ENCODE measurements at regions not wholly inside any gene's neighbourhood (a gene's known extent, or its start where the extent isn't known, plus 50 kb on each side); places are given as distances from the start of the nearest gene placed in this dataset.
A peak's percentile ranks its signal among the peaks of the same experiment; 100 is the strongest.

DNA sequence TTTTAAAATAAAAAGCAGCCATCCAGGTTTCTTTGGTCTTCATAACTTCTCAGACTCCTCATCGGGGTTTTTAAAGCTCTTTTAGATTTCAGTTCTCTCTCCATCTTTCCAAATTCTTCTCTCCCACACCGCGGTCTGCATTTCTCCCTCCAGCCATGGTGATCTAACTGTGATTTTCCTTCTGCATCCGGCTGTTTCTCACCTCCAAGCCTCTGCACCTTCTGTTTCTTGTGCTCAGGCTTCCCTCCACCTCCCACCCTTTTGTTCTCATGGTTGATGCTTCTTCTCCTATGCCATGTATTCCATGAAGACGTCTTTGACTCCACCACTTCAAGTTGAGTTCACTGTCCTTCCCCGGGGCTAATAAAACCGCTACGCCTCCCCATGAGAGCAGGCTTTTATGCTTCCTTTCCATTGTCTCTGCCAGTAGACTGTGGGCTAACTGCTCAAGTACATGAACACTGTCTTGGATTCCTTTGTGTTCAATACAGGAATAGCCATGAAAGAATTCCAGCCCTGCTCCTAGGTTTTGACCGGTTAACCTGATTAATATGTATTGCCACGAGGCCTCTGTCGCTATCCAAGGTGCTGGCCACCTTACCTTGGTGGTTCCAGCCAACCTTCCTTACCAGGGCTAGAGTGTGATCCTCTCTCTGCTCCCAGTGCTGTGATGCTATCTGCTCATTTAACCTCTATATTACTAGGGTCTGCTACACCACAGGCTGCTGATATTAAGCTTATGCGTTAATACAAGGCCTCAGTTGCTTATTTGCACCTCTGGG is 625.1 kb downstream of the HS3ST4 start:
- ATAC-seq (no peak), FAIRE-seq (no peak), DNase-seq (ENCODE audit: low read depth, low spot score) (no peak)
- ChIA-PET CTCF (no interaction called here), RAD21 (ENCODE audit: unreplicated experiment) (no interaction called here), POLR2A (interaction anchor here (0.6 kb wide), 1 partner anchor 15 kb away, joined by 4 read pairs; no protein-coding TSS in a partner anchor), SMC1A (ENCODE audit: uncharacterized antibody, unreplicated experiment) (no interaction called here)
- Histone ChIP-seq H3K4me2 (ENCODE audit: control insufficient read depth, insufficient read depth) (no peak overlapping the region), H3K4me3 (no peak overlapping the region), H3K36me3 (ENCODE audit: control insufficient read depth in 2 of 2, insufficient read depth in 2 of 2, low read length in 1 of 2) (no peaks in the 10 kb centered on the region), H3K27me3 (replicated peaks in 1 of 2; ENCODE audit: control insufficient read depth in 2 of 2, insufficient read depth in 2 of 2, low read length in 1 of 2) (no peaks in the 10 kb centered on the region), H3K9ac (ENCODE audit: control insufficient read depth, insufficient read depth, low read length) (no peak overlapping the region), H3K9me3 (replicated peaks; ENCODE audit: control insufficient read depth, insufficient read depth, low read length) (no peaks in the 10 kb centered on the region), H2AFZ (ENCODE audit: control insufficient read depth, low read depth, low read length) (no peak overlapping the region), H3K27ac (ENCODE audit: control insufficient read depth, insufficient read depth) (no peak overlapping the region), H4K20me1 (ENCODE audit: control insufficient read depth, insufficient read depth) (no peaks in the 10 kb centered on the region), H3K79me2 (ENCODE audit: control insufficient read depth, insufficient read depth, low read length) (no peaks in the 10 kb centered on the region), H3K4me1 (ENCODE audit: control insufficient read depth, insufficient read depth, low read length) (no peaks in the 10 kb centered on the region)
- intact Hi-C loops (cut with micrococcal nuclease; ENCODE audit: unreplicated experiment): no loop called here
- TF ChIP-seq REST (IDR thresholded peaks at IDR 0.05; ENCODE audit: low read depth, low read length) (peak; percentile 77; the same call in 1 of the 2 replicates), SPI1 (IDR thresholded peaks at IDR 0.05; ENCODE audit: borderline replicate concordance, insufficient read depth, low read depth, low read length) (no peak)
- BruUV-seq (replicated peaks): no TSS peak
- in situ Hi-C loops (cut with MboI): no loop called here
- 34% methylated on average over 12 of the region's 12 CpGs for WGBS (ENCODE audit: insufficient coverage, insufficient replicate concordance, low lambda C conversion rate, missing lambda C conversion rate)

GRCh38 chr16:26317885-26318284 is 626.1 kb downstream of the HS3ST4 start:
- Histone ChIP-seq H3K9me3 (replicated peaks; ENCODE audit: control insufficient read depth, insufficient read depth, low read length) (no peaks in the 10 kb centered on the region), H3K79me2 (ENCODE audit: control insufficient read depth, insufficient read depth, low read length) (no peaks in the 10 kb centered on the region), H3K4me3 (no peak overlapping the region), H4K20me1 (ENCODE audit: control insufficient read depth, insufficient read depth) (no peaks in the 10 kb centered on the region), H3K9ac (ENCODE audit: control insufficient read depth, insufficient read depth, low read length) (no peak overlapping the region), H3K27me3 (replicated peaks in 1 of 2; ENCODE audit: control insufficient read depth in 2 of 2, insufficient read depth in 2 of 2, low read length in 1 of 2) (no peaks in the 10 kb centered on the region), H3K36me3 (ENCODE audit: control insufficient read depth in 2 of 2, insufficient read depth in 2 of 2, low read length in 1 of 2) (no peaks in the 10 kb centered on the region), H2AFZ (ENCODE audit: control insufficient read depth, low read depth, low read length) (no peak overlapping the region), H3K27ac (ENCODE audit: control insufficient read depth, insufficient read depth) (no peak overlapping the region), H3K4me1 (ENCODE audit: control insufficient read depth, insufficient read depth, low read length) (no peaks in the 10 kb centered on the region), H3K4me2 (ENCODE audit: control insufficient read depth, insufficient read depth) (no peak overlapping the region)
- no TSS peak for BruUV-seq (replicated peaks)
- CTCF ChIA-PET: interaction anchor here (0.6 kb wide), 1 partner anchor 817 kb away, joined by 3 read pairs; no protein-coding TSS in a partner anchor
- ATAC-seq: no peak
- DNase-seq (ENCODE audit: low read depth, low spot score): no peak
- FAIRE-seq: no peak
- in situ Hi-C loops (cut with MboI): no loop called here
- RAD21 ChIA-PET (ENCODE audit: unreplicated experiment): no interaction called here
- SMC1A ChIA-PET (ENCODE audit: uncharacterized antibody, unreplicated experiment): no interaction called here
- intact Hi-C loops (cut with micrococcal nuclease; ENCODE audit: unreplicated experiment): no loop called here
- POLR2A ChIA-PET: no interaction called here
- TF ChIP-seq RCOR1 (conservative IDR thresholded peaks at IDR 0.05; ENCODE audit: low read depth, low read length): no peak
- TF ChIP-seq ZNF687 (IDR thresholded peaks at IDR 0.05): no peak
- no peak for TF ChIP-seq BCL3 (IDR thresholded peaks at IDR 0.05; ENCODE audit: borderline replicate concordance, insufficient read depth, low read depth, low read length, poor library complexity, severe bottlenecking)
- no peak for TF ChIP-seq BACH1 (IDR thresholded peaks at IDR 0.05; ENCODE audit: borderline replicate concordance)
- TF ChIP-seq TBL1XR1 (IDR thresholded peaks at IDR 0.05; ENCODE audit: low read depth, low read length): no peak
- TF ChIP-seq RBBP5 (conservative IDR thresholded peaks at IDR 0.05): no peak

All from GM12878 (cell line).